Naive thymus-derived CD8-positive, alpha-beta T cell (primary cell): ENCODE measurements at regions not wholly inside any gene's neighbourhood (a gene's known extent, or its start where the extent isn't known, plus 50 kb on each side); places are given as distances from the start of the nearest gene placed in this dataset.

Experiments
- ATAC-seq, 2 donors: fragments of 150-1000 bp; cut with Tn5 transposase in 1 of 2; sonication (Bioruptor Pico), chemical (Tn5 transposase) in 1 of 2; 1 replicate in 1 of 2; 2 replicates in 1 of 2; pipeline ENCODE4 v1.10.0; 2021; ENCODE audit warnings: mild to moderate bottlenecking in 2 of 2, moderate library complexity in 2 of 2
- POLR2A ChIA-PET: fragments of 350-600 bp; sonication (Branson Sonifier 250); formaldehyde crosslinking; loops from one replicate; lab custom pipeline; 2021; ENCODE audit warnings: antibody characterized with exemption; lab: Charles Lee
- DNase-seq, 10 donors: peaks; one replicate each; pipeline versions ENCODE4 v3.0.0 to v3.0.0-alpha.2; 2020 to 2022
- H3K27ac Mint-ChIP-seq, 10 donors: one replicate each; pipeline ENCODE4 v1.8.0; 2020 to 2022; ENCODE audit warnings: mild to moderate bottlenecking in 10 of 10, mixed read lengths in 10 of 10, moderate library complexity in 4 of 10, inconsistent platforms in 1 of 10
- H3K27me3 Mint-ChIP-seq, 5 donors: one replicate each; pipeline ENCODE4 v1.8.0; 2021 to 2022; ENCODE audit warnings: mixed read lengths in 5 of 5
- H3K36me3 Mint-ChIP-seq, 3 donors: one replicate each; pipeline ENCODE4 v1.8.0; 2020 to 2022; ENCODE audit warnings: mixed read lengths in 3 of 3, mild to moderate bottlenecking in 2 of 3, inconsistent platforms in 1 of 3
- H3K4me1 Mint-ChIP-seq, 4 donors: one replicate each; pipeline ENCODE4 v1.8.0; 2021 to 2022; ENCODE audit warnings: mixed read lengths in 4 of 4
- H3K4me3 Mint-ChIP-seq, 10 donors: one replicate each; pipeline ENCODE4 v1.8.0; 2020 to 2022; ENCODE audit warnings: mild to moderate bottlenecking in 10 of 10, mixed read lengths in 10 of 10, moderate library complexity in 6 of 10, inconsistent platforms in 1 of 10
- H3K9me3 Mint-ChIP-seq, 9 donors: one replicate each; pipeline ENCODE4 v1.8.0; 2020 to 2022; ENCODE audit warnings: mixed read lengths in 9 of 9, mild to moderate bottlenecking in 3 of 9, inconsistent platforms in 1 of 9, moderate library complexity in 1 of 9

- H3K27ac Mint-ChIP-seq, result no peak overlapping the region
- H3K27me3 Mint-ChIP-seq, result peaks cover 0 to 7% (median 0%) of the 10 kb centered on the region in 5 donors
- POLR2A ChIA-PET, result no interaction called here
- H3K9me3 Mint-ChIP-seq, result peaks cover 2 to 49% (median 19%) of the 10 kb centered on the region in 9 donors
- no peak for DNase-seq
- ATAC-seq, result no peak
- H3K4me3 Mint-ChIP-seq, result no peak overlapping the region
- peaks cover 0 to 5% (median 0%) of the 10 kb centered on the region in 3 donors for H3K36me3 Mint-ChIP-seq
- H3K4me1 Mint-ChIP-seq, result no peaks in the 10 kb centered on the region
Measured at GRCh38 chr5:118722122-118723020, 266.0 kb downstream of the DTWD2 start.

GRCh38 chr5:118711727-118712126 is 276.6 kb downstream of the DTWD2 start:
- Mint-ChIP-seq H3K4me1 (no peaks in the 10 kb centered on the region), H3K36me3 (peaks cover 0 to 23% (median 3%) of the 10 kb centered on the region in 3 donors), H3K27ac (no peak overlapping the region), H3K4me3 (no peak overlapping the region), H3K9me3 (peaks cover 7 to 67% (median 35%) of the 10 kb centered on the region in 9 donors), H3K27me3 (peaks cover 0 to 4% (median 0%) of the 10 kb centered on the region in 5 donors)
- POLR2A ChIA-PET, result no interaction called here
- DNase-seq (no peak), ATAC-seq (no peak)

GRCh38 chr5:118705959-118706667 is 282.2 kb downstream of the DTWD2 start:
- Mint-ChIP-seq H3K9me3 (peaks cover 14 to 67% (median 36%) of the 10 kb centered on the region in 9 donors), H3K36me3 (peaks cover 0 to 46% (median 2%) of the 10 kb centered on the region in 3 donors), H3K27ac (no peak overlapping the region), H3K4me1 (no peaks in the 10 kb centered on the region), H3K27me3 (peaks cover 0 to 8% (median 0%) of the 10 kb centered on the region in 5 donors), H3K4me3 (no peak overlapping the region)
- POLR2A ChIA-PET, result no interaction called here
- DNase-seq, result no peak
- ATAC-seq, result no peak

GRCh38 chr5:118703241-118703640 is 285.1 kb downstream of the DTWD2 start:
- H3K36me3 Mint-ChIP-seq, result peaks cover 0 to 31% (median 2%) of the 10 kb centered on the region in 3 donors
- DNase-seq (no peak), ATAC-seq (no peak)
- peaks cover 11 to 50% (median 26%) of the 10 kb centered on the region in 9 donors for H3K9me3 Mint-ChIP-seq
- H3K27ac Mint-ChIP-seq, result no peak overlapping the region
- H3K4me1 Mint-ChIP-seq, result no peaks in the 10 kb centered on the region
- H3K4me3 Mint-ChIP-seq, result no peak overlapping the region
- POLR2A ChIA-PET, result no interaction called here
- peaks cover 0 to 8% (median 0%) of the 10 kb centered on the region in 5 donors for H3K27me3 Mint-ChIP-seq

- H3K4me1 Mint-ChIP-seq, result no peaks in the 10 kb centered on the region
- peaks cover 0 to 31% (median 2%) of the 10 kb centered on the region in 3 donors for H3K36me3 Mint-ChIP-seq
- H3K9me3 Mint-ChIP-seq, result peaks cover 10 to 49% (median 26%) of the 10 kb centered on the region in 9 donors
- DNase-seq, result no peak
- H3K27ac Mint-ChIP-seq, result no peak overlapping the region
- H3K4me3 Mint-ChIP-seq, result no peak overlapping the region
- POLR2A ChIA-PET, result no interaction called here
- ATAC-seq, result no peak
- H3K27me3 Mint-ChIP-seq, result peaks cover 0 to 8% (median 0%) of the 10 kb centered on the region in 5 donors
Measured at GRCh38 chr5:118701791-118702190, 286.6 kb downstream of the DTWD2 start.

- Mint-ChIP-seq H3K27ac (no peak overlapping the region), H3K9me3 (peaks cover 10 to 45% (median 26%) of the 10 kb centered on the region in 9 donors), H3K27me3 (peaks cover 0 to 8% (median 0%) of the 10 kb centered on the region in 5 donors), H3K36me3 (peaks cover 0 to 31% (median 2%) of the 10 kb centered on the region in 3 donors), H3K4me1 (no peaks in the 10 kb centered on the region), H3K4me3 (no peak overlapping the region)
- no peak for ATAC-seq
- no peak for DNase-seq
- POLR2A ChIA-PET, result no interaction called here
Measured at GRCh38 chr5:118700510-118700909, 287.8 kb downstream of the DTWD2 start.

GRCh38 chr5:118698774-118699173 is 289.6 kb downstream of the DTWD2 start:
- no peak overlapping the region for H3K27ac Mint-ChIP-seq
- H3K27me3 Mint-ChIP-seq, result peaks cover 0 to 2% (median 0%) of the 10 kb centered on the region in 5 donors
- ATAC-seq (no peak), DNase-seq (no peak)
- no peaks in the 10 kb centered on the region for H3K4me1 Mint-ChIP-seq
- H3K9me3 Mint-ChIP-seq, result peaks cover 7 to 33% (median 16%) of the 10 kb centered on the region in 9 donors
- H3K36me3 Mint-ChIP-seq, result peaks cover 0 to 23% (median 0%) of the 10 kb centered on the region in 3 donors
- POLR2A ChIA-PET, result no interaction called here
- no peak overlapping the region for H3K4me3 Mint-ChIP-seq

- ATAC-seq, result no peak
- Mint-ChIP-seq H3K4me3 (no peak overlapping the region), H3K27me3 (peaks cover 0 to 2% (median 0%) of the 10 kb centered on the region in 5 donors), H3K27ac (no peak overlapping the region), H3K4me1 (no peaks in the 10 kb centered on the region), H3K36me3 (no peaks in the 10 kb centered on the region), H3K9me3 (peaks cover 0 to 8% (median 0%) of the 10 kb centered on the region in 9 donors)
- no peak for DNase-seq
- POLR2A ChIA-PET, result no interaction called here
Measured at GRCh38 chr5:118696076-118696475, 292.3 kb downstream of the DTWD2 start.

GRCh38 chr5:118692811-118693342 is 295.5 kb downstream of the DTWD2 start:
- Mint-ChIP-seq H3K27ac (no peak overlapping the region), H3K4me1 (no peaks in the 10 kb centered on the region), H3K9me3 (peaks cover 0 to 14% (median 0%) of the 10 kb centered on the region in 9 donors), H3K4me3 (no peak overlapping the region), H3K27me3 (peaks cover 0 to 3% (median 0%) of the 10 kb centered on the region in 5 donors), H3K36me3 (no peaks in the 10 kb centered on the region)
- ATAC-seq, result no peak
- DNase-seq, result no peak
- POLR2A ChIA-PET, result no interaction called here

GRCh38 chr5:118687661-118688621 is 300.4 kb downstream of the DTWD2 start:
- no peaks in the 10 kb centered on the region for H3K36me3 Mint-ChIP-seq
- H3K27ac Mint-ChIP-seq, result no peak overlapping the region
- ATAC-seq (no peak), DNase-seq (no peak)
- no peaks in the 10 kb centered on the region for H3K4me1 Mint-ChIP-seq
- POLR2A ChIA-PET, result no interaction called here
- H3K9me3 Mint-ChIP-seq, result peaks cover 0 to 26% (median 0%) of the 10 kb centered on the region in 9 donors
- H3K27me3 Mint-ChIP-seq, result peaks cover 0 to 10% (median 3%) of the 10 kb centered on the region in 5 donors
- H3K4me3 Mint-ChIP-seq, result no peak overlapping the region

GRCh38 chr5:118687100-118687499 is 301.2 kb downstream of the DTWD2 start:
- H3K9me3 Mint-ChIP-seq, result peaks cover 0 to 26% (median 0%) of the 10 kb centered on the region in 9 donors
- no peak overlapping the region for H3K27ac Mint-ChIP-seq
- peaks cover 0 to 10% (median 2%) of the 10 kb centered on the region in 5 donors for H3K27me3 Mint-ChIP-seq
- POLR2A ChIA-PET, result no interaction called here
- no peaks in the 10 kb centered on the region for H3K4me1 Mint-ChIP-seq
- DNase-seq, result no peak
- ATAC-seq, result no peak
- no peaks in the 10 kb centered on the region for H3K36me3 Mint-ChIP-seq
- no peak overlapping the region for H3K4me3 Mint-ChIP-seq

- Mint-ChIP-seq H3K27ac (no peak overlapping the region), H3K9me3 (peaks cover 0 to 18% (median 2%) of the 10 kb centered on the region in 9 donors), H3K4me3 (no peak overlapping the region), H3K27me3 (peaks cover 0 to 12% (median 1%) of the 10 kb centered on the region in 5 donors), H3K4me1 (no peaks in the 10 kb centered on the region), H3K36me3 (peaks cover 0 to 3% (median 0%) of the 10 kb centered on the region in 3 donors)
- POLR2A ChIA-PET, result no interaction called here
- ATAC-seq, result no peak
- no peak for DNase-seq
Measured at GRCh38 chr5:118681655-118682054, 306.7 kb downstream of the DTWD2 start.
